Activated naive CD8-positive, alpha-beta T cell treated with anti-CD3 and anti-CD28 coated beads, Interleukin-2, amount 50 U/mL, for 24 hours (primary cell): ENCODE measurements at regions not wholly inside any gene's neighbourhood (a gene's known extent, or its start where the extent isn't known, plus 50 kb on each side); places are given as distances from the start of the nearest gene placed in this dataset.

Experiments
- ATAC-seq: fragments of 150-1000 bp; cut with Tn5 transposase; one replicate; pipeline ENCODE4 v1.10.0; 2021
- DNase-seq: peaks from one replicate; pipeline ENCODE4 v3.0.0; 2021
- H3K27ac Mint-ChIP-seq: one replicate; pipeline ENCODE4 v1.8.0; 2021; ENCODE audit warnings: mild to moderate bottlenecking, mixed read lengths
- H3K27me3 Mint-ChIP-seq: one replicate; pipeline ENCODE4 v1.8.0; 2021; ENCODE audit warnings: mixed read lengths
- H3K36me3 Mint-ChIP-seq: one replicate; pipeline ENCODE4 v1.8.0; 2021; ENCODE audit warnings: low read depth, mixed read lengths
- H3K4me1 Mint-ChIP-seq: one replicate; pipeline ENCODE4 v1.8.0; 2021; ENCODE audit warnings: mixed read lengths
- H3K4me3 Mint-ChIP-seq: one replicate; pipeline ENCODE4 v1.8.0; 2021; ENCODE audit warnings: mild to moderate bottlenecking, moderate library complexity, mixed read lengths
- H3K9me3 Mint-ChIP-seq: one replicate; pipeline ENCODE4 v1.8.0; 2021; ENCODE audit warnings: mixed read lengths

DNA sequence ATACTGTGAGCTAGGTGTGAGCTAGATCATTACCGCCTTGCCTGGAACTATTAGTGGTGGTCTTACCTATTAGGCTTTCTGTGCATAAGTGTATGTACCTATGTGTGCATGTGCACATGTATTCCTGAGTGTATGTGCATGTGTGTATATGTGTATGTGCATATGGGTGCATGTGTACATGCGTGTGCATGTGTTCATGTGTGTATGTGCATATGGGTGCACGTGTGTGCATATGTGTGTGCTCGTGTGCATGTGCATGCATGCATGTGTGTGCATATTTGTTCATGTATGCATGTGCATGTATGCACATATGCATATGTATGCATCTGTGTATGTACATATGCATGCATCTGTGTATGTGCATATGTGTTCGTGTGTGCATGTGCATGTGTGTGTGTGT, 508.3 kb upstream of the ADARB2 start:
- Mint-ChIP-seq H3K4me1 (no peaks in the 10 kb centered on the region), H3K27ac (no peak overlapping the region), H3K4me3 (no peak overlapping the region), H3K27me3 (peaks cover 2% of the 10 kb centered on the region), H3K36me3 (no peaks in the 10 kb centered on the region), H3K9me3 (no peaks in the 10 kb centered on the region)
- DNase-seq (no peak), ATAC-seq (no peak)

DNA sequence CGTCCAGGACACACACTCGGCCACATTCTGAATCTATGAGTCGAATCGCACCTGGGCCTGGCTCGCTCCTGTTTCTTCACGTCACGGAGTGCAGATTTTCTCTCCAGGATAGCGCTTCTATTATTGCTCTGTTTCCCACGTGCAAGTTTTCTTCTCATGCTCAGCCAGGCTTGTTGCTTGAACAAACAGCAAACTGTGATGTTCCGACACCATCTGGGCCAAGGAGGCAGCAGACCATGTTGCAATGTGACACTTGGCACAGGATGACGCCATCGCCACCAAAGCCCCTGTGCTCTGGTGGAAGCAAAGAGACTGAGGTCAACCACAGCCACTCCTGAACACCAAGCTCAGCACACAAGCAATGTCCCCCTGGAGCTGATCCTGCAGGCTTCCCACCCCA, 507.1 kb upstream of the ADARB2 start:
- no peaks in the 10 kb centered on the region for H3K9me3 Mint-ChIP-seq
- no peak for ATAC-seq
- H3K27me3 Mint-ChIP-seq, result no peaks in the 10 kb centered on the region
- DNase-seq, result no peak
- H3K27ac Mint-ChIP-seq, result no peak overlapping the region
- no peaks in the 10 kb centered on the region for H3K4me1 Mint-ChIP-seq
- H3K4me3 Mint-ChIP-seq, result no peak overlapping the region
- no peaks in the 10 kb centered on the region for H3K36me3 Mint-ChIP-seq

GRCh38 chr10:2236876-2237275, 499.6 kb upstream of the ADARB2 start:
- H3K9me3 Mint-ChIP-seq, result peaks cover 4% of the 10 kb centered on the region
- H3K4me3 Mint-ChIP-seq, result no peak overlapping the region
- ATAC-seq (no peak), DNase-seq (no peak)
- H3K27ac Mint-ChIP-seq, result no peak overlapping the region
- no peaks in the 10 kb centered on the region for H3K36me3 Mint-ChIP-seq
- H3K4me1 Mint-ChIP-seq, result no peaks in the 10 kb centered on the region
- no peaks in the 10 kb centered on the region for H3K27me3 Mint-ChIP-seq

DNA sequence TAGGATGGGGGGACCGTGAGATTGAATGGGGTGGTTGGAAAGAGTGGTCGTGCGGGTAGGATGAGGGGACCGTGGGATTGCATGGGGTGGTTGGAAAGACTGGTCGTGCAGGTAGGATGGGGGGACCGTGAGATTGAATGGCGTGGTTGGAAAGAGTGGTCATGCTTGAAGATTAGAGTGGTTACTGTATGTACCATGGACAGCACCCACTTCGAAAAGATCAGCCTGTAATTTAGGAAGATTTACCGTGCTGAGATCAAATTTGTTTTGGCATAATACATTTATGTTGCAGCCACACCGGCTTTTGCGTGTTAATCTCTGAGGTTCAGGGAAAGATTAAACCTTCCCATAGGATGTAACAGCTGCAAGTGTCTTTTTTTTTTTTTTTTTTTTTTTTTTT, 495.2 kb upstream of the ADARB2 start:
- H3K4me3 Mint-ChIP-seq, result no peak overlapping the region

DNA sequence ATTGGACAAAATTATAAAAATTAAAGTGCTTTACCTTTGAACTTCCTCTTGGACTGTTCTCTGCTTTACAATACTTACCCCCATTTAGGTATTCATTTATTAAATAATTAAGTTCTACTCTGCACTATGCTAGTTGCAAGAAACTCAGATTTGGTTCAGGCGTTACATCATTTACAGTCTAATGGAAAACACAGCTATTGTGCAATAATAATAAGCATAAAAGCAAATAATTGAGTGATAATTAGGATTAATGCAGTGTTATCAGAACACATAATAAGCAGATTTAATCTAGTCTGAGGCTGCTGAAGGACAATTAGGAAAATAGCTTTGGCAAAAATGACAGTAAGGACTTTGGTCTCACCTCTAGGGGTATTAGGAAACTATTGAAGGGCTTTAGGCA, 493.2 kb upstream of the ADARB2 start:
- no peaks in the 10 kb centered on the region for H3K27me3 Mint-ChIP-seq
- H3K4me3 Mint-ChIP-seq, result no peak overlapping the region
- H3K9me3 Mint-ChIP-seq, result peaks cover 4% of the 10 kb centered on the region
- no peaks in the 10 kb centered on the region for H3K4me1 Mint-ChIP-seq
- DNase-seq, result no peak
- ATAC-seq, result no peak
- H3K36me3 Mint-ChIP-seq, result no peaks in the 10 kb centered on the region
- no peak overlapping the region for H3K27ac Mint-ChIP-seq

More for the DNA sequence above, 495.2 kb upstream of the ADARB2 start:
- DNase-seq, result no peak
- ATAC-seq, result no peak
- H3K36me3 Mint-ChIP-seq, result no peaks in the 10 kb centered on the region
- no peaks in the 10 kb centered on the region for H3K4me1 Mint-ChIP-seq
- peaks cover 4% of the 10 kb centered on the region for H3K9me3 Mint-ChIP-seq
- H3K27ac Mint-ChIP-seq, result no peak overlapping the region
- no peaks in the 10 kb centered on the region for H3K27me3 Mint-ChIP-seq

DNA sequence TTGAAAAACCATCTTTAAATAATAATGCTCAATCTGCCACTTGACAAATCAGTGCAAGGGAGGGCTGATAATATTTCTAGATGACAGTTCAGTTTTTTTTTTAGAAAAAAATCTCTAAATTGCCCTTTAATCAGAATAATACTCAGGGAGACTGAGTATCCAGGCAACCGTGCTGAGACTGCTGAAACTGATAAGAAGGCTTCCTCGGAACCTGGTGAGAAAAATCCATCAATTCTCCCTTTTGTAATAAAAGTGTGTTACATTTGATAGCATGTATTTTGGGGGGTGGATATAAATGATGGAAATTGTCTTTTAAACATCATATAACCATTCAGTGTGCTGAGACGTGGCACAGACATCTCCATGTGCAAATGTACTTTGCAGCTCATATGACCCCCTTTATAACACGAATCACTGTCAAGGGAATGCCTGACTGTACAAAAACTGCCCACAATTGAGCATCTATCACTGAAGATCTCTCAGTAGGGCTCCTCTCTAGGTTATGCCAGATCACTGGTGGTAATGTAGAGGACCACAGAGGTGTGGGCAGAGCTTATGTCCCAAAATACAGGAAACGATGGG, 491.1 kb upstream of the ADARB2 start:
- no peak overlapping the region for H3K4me3 Mint-ChIP-seq
- ATAC-seq (no peak), DNase-seq (no peak)
- H3K4me1 Mint-ChIP-seq, result no peaks in the 10 kb centered on the region
- peaks cover 4% of the 10 kb centered on the region for H3K9me3 Mint-ChIP-seq
- no peaks in the 10 kb centered on the region for H3K27me3 Mint-ChIP-seq
- no peak overlapping the region for H3K27ac Mint-ChIP-seq
- H3K36me3 Mint-ChIP-seq, result no peaks in the 10 kb centered on the region

- Mint-ChIP-seq H3K27ac (no peak overlapping the region), H3K4me3 (no peak overlapping the region), H3K4me1 (peaks cover 3% of the 10 kb centered on the region), H3K27me3 (no peaks in the 10 kb centered on the region), H3K9me3 (no peaks in the 10 kb centered on the region), H3K36me3 (no peaks in the 10 kb centered on the region)
- ATAC-seq (no peak), DNase-seq (no peak)
Observed at GRCh38 chr10:2225609-2226008, 488.3 kb upstream of the ADARB2 start.

DNA sequence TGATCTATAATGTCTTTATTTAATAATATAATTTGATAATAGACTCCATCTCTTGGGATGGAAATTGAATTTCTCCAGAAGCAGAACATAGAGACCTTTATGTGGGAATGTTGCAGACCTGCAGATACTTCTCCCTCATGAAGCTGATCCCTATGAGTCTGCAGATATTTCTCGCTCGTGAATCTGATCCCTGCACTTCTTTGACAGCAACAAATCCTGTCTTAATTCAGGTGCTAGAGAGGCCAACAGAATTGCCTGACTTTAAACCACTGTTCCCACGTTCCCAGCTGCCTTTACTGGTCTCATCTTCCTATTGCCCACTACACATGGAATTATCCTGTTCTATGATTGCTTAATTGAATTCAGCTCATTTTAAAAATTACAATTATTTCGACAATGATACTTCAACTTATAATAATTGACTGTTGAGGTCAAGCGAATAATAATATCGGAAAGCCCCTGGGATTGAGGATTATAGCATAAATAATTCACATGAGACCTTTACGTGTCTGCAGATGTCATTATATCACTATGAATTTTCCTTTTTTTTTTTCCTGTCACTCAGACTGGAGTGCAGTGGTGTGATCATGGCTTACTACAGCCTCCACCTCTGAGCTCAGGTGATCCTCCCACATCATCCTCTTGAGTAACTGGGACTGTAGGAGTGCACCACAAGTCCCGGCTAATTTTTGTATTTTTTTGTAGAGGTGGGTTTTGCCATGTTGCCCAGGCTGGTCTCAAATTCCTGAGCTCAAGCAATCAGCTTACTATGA, 486.4 kb upstream of the ADARB2 start:
- no peaks in the 10 kb centered on the region for H3K27me3 Mint-ChIP-seq
- peaks cover 3% of the 10 kb centered on the region for H3K4me1 Mint-ChIP-seq
- DNase-seq, result no peak
- no peak overlapping the region for H3K4me3 Mint-ChIP-seq
- no peak for ATAC-seq
- no peaks in the 10 kb centered on the region for H3K36me3 Mint-ChIP-seq
- H3K9me3 Mint-ChIP-seq, result no peaks in the 10 kb centered on the region
- H3K27ac Mint-ChIP-seq, result no peak overlapping the region

GRCh38 chr10:2222631-2223030, 485.3 kb upstream of the ADARB2 start:
- no peak for ATAC-seq
- Mint-ChIP-seq H3K27ac (no peak overlapping the region), H3K4me3 (no peak overlapping the region), H3K36me3 (no peaks in the 10 kb centered on the region), H3K4me1 (peaks cover 3% of the 10 kb centered on the region), H3K9me3 (no peaks in the 10 kb centered on the region), H3K27me3 (no peaks in the 10 kb centered on the region)
- DNase-seq, result no peak

DNA sequence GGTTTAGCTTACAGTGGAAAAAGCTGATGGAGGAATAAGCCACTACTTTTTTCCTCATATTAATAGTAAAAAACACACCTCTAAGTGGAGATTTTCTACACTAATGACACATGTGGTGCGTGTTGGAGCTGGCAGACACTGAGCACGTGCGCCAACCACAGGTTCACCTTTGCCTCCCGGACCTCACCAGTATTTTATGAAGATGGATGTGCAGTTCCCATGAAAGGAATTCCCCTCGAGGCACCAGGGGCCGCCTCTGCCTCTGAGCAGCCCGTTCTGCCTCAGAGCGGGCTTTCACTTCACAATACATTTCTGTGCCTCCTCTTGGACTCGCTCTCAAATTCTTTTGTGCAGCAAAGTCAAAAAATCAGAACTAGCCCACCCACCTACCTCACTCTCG, 477.5 kb upstream of the ADARB2 start:
- H3K9me3 Mint-ChIP-seq, result no peaks in the 10 kb centered on the region

DNA sequence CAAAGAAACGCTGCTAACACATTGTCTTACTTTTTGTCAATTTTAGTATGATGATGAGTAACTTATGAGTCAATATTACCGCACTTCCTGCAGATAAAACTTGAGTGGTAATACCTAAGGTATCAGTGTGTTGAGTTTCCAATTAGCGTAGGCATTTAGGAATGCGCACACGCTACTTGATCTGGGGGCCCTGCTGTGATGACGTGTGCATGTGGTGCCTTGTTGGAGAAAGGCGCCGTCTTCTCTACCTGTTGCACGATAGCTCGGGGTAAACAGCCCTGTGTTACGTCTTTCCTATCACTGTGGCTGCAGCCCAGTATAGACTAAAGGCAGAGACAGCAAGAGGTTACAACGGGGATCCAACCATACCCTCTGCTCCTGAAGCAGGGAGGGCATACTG, 476.8 kb upstream of the ADARB2 start:
- peaks cover 12% of the 10 kb centered on the region for H3K27me3 Mint-ChIP-seq
- H3K4me1 Mint-ChIP-seq, result no peaks in the 10 kb centered on the region
- H3K4me3 Mint-ChIP-seq, result no peak overlapping the region
- DNase-seq (no peak), ATAC-seq (no peak)
- H3K9me3 Mint-ChIP-seq, result no peaks in the 10 kb centered on the region
- no peak overlapping the region for H3K27ac Mint-ChIP-seq
- H3K36me3 Mint-ChIP-seq, result no peaks in the 10 kb centered on the region

More for the DNA sequence above, 477.5 kb upstream of the ADARB2 start:
- Mint-ChIP-seq H3K27me3 (peaks cover 11% of the 10 kb centered on the region), H3K4me1 (no peaks in the 10 kb centered on the region), H3K36me3 (no peaks in the 10 kb centered on the region), H3K27ac (no peak overlapping the region), H3K4me3 (no peak overlapping the region)
- DNase-seq, result no peak
- no peak for ATAC-seq

- no peak for DNase-seq
- no peak for ATAC-seq
- no peaks in the 10 kb centered on the region for H3K36me3 Mint-ChIP-seq
- H3K9me3 Mint-ChIP-seq, result no peaks in the 10 kb centered on the region
- no peaks in the 10 kb centered on the region for H3K4me1 Mint-ChIP-seq
- no peak overlapping the region for H3K4me3 Mint-ChIP-seq
- H3K27me3 Mint-ChIP-seq, result peaks cover 12% of the 10 kb centered on the region
- no peak overlapping the region for H3K27ac Mint-ChIP-seq
Observed at GRCh38 chr10:2212244-2212834, 475.0 kb upstream of the ADARB2 start.

DNA sequence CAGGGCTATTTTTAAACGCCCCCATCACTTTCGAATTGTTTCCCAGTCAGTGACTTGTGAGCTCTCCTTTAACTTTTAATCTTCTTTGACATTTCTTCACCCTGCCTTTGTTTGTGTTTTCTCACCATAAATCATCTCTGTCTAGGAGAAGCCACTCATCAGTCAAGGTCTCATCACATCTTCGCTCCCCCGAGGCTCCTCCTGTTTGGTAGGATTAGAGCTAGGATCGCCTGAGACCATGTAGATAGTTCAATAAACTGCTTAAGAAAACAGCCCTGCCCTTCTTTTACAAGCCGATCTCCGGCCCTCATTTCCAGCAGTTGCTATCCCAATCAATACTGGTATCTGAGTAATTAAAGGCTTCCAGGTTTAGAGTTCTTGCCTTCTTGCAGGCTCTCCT, 472.8 kb upstream of the ADARB2 start:
- Mint-ChIP-seq H3K4me1 (no peaks in the 10 kb centered on the region), H3K9me3 (no peaks in the 10 kb centered on the region), H3K27me3 (peaks cover 18% of the 10 kb centered on the region), H3K4me3 (no peak overlapping the region), H3K36me3 (no peaks in the 10 kb centered on the region), H3K27ac (no peak overlapping the region)
- DNase-seq (no peak), ATAC-seq (no peak)

DNA sequence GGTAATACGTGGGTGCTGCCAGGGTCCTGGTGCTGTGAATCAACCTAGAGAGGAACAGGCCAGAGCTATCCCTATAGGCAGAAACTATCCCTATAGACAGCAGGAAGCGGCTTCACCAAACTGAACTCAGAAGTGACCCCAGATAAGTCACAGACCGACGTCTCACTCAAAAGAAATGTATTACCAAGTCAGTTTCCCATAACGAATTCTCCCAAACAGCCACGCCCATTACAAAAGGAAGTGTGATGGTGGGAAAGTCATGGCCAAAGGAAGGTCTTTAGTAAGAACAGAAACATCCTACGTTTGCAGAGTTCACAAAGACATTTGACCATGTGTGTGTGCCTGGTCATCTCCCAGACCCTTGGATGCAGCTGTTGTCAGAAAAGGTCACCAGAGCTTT, 470.8 kb upstream of the ADARB2 start:
- Mint-ChIP-seq H3K4me1 (no peaks in the 10 kb centered on the region), H3K36me3 (no peaks in the 10 kb centered on the region), H3K9me3 (no peaks in the 10 kb centered on the region), H3K4me3 (no peak overlapping the region), H3K27ac (no peak overlapping the region), H3K27me3 (peaks cover 23% of the 10 kb centered on the region)
- DNase-seq (no peak), ATAC-seq (no peak)

- ATAC-seq, result no peak
- no peak overlapping the region for H3K27ac Mint-ChIP-seq
- H3K4me1 Mint-ChIP-seq, result no peaks in the 10 kb centered on the region
Observed at GRCh38 chr10:2207246-2207922, 470.1 kb upstream of the ADARB2 start.

More at GRCh38 chr10:2207246-2207922, 470.1 kb upstream of the ADARB2 start:
- no peaks in the 10 kb centered on the region for H3K36me3 Mint-ChIP-seq
- no peak overlapping the region for H3K4me3 Mint-ChIP-seq
- no peak for DNase-seq
- peaks cover 23% of the 10 kb centered on the region for H3K27me3 Mint-ChIP-seq
- no peaks in the 10 kb centered on the region for H3K9me3 Mint-ChIP-seq
